GM10248 (cell line): ENCODE measurements at regions not wholly inside any gene's neighbourhood (a gene's known extent, or its start where the extent isn't known, plus 50 kb on each side); places are given as distances from the start of the nearest gene placed in this dataset.

Experiments
- CTCF ChIA-PET: fragments of 300-600 bp; sonication (Branson Sonifier 250); formaldehyde crosslinking; extraction: SDS; loops from one replicate; lab custom pipeline; 2021; ENCODE audit warnings: antibody characterized with exemption; lab: Yijun Ruan, JAX
- POLR2A ChIA-PET: fragments of 350-650 bp; sonication (Branson Sonifier 250); formaldehyde crosslinking; extraction: SDS; loops from one replicate; lab custom pipeline; 2020; ENCODE audit warnings: antibody characterized with exemption; lab: Yijun Ruan, JAX
- DNase-seq: peaks from one replicate; pipeline ENCODE4 v3.0.0; 2012; ENCODE audit errors: extremely low spot score
- TF ChIP-seq, protein P1 (sequence below): IDR thresholded peaks from 2 replicates; pipeline ENCODE4 v1.5.1; 2012; ENCODE audit warnings: mild to moderate bottlenecking, low read depth; ENCODE audit errors: extremely low read depth, missing control alignments, control extremely low read depth

DNA sequence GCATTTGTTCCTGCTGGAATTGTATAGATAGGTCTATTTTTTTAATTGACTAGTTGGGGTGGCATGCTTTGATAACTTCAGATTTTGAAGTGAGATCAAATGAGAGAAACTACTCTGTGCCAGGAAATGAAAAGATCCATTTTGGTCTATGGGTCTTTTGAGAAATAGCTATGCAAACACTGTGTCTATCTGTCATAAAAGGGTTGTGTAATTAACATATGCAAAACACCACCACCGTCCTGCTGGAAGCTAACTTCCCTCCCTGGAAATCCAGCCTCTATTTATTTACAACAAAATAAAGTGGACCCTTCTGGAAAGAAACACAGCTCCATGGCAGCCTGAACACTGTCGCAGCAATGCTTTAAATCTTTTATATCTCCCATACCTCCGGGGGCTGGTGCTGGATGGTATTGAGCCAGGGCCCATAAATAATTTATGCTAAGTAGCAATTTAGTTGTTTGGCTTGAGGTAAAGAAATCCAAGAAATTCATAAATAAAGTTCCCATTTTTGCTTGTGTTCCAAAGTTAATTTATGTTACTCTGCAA lies 244.2 kb upstream of the POU3F2 start:
- ChIA-PET POLR2A (no interaction called here), CTCF (interaction anchor here (0.8 to 1.8 kb wide), 5 partner anchors 8 to 20 kb away, joined by 3 to 5 read pairs (median 4); no protein-coding TSS in a partner anchor)
- no peak for DNase-seq
- TF ChIP-seq, protein P1, sequence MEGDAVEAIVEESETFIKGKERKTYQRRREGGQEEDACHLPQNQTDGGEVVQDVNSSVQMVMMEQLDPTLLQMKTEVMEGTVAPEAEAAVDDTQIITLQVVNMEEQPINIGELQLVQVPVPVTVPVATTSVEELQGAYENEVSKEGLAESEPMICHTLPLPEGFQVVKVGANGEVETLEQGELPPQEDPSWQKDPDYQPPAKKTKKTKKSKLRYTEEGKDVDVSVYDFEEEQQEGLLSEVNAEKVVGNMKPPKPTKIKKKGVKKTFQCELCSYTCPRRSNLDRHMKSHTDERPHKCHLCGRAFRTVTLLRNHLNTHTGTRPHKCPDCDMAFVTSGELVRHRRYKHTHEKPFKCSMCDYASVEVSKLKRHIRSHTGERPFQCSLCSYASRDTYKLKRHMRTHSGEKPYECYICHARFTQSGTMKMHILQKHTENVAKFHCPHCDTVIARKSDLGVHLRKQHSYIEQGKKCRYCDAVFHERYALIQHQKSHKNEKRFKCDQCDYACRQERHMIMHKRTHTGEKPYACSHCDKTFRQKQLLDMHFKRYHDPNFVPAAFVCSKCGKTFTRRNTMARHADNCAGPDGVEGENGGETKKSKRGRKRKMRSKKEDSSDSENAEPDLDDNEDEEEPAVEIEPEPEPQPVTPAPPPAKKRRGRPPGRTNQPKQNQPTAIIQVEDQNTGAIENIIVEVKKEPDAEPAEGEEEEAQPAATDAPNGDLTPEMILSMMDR: no peak

DNA sequence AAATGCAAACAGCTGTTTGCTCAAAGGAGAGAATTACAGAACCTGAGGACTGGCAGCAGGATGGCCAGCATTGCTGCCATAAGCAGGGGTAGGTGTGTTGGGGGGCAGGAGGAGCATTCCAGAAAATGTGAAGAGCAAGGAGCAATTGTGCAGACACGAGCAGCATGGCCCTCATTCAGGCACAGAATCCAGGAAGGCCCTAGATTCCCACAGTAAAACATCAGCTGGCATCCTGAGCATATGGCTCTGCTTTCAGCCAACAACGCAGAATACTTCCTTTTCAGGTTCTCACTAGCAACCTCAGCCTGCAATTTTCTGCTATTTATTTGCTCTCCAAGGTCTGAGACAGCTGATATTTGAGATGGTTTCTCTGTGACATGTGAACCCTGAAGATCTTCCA lies 243.4 kb upstream of the POU3F2 start:
- TF ChIP-seq, protein P1: no peak
- CTCF ChIA-PET: interaction anchor here (1.0 to 1.8 kb wide), 4 partner anchors 9 to 14 kb away, joined by 3 to 5 read pairs (median 4); no protein-coding TSS in a partner anchor
- POLR2A ChIA-PET: no interaction called here
- no peak for DNase-seq

DNA sequence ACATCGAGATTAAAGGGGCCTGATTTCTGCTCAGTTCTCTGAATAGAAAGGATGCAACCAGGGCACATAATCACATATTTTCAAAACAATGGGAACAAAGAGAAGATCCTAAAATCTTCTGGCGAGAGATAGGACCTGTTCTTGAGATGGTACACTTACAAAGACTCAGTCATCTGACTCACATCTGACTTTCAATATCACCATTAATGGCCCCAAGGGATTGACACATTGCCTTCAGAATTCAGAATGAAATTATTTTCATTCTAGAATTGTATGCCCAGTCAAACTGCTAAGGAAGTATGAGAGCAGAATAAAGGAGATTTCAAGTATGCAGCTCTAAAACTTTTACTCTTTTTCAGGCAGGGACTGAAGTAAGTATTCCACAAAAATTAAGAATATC lies 240.7 kb upstream of the POU3F2 start:
- no peak for DNase-seq
- CTCF ChIA-PET: no interaction called here
- POLR2A ChIA-PET: no interaction called here
- TF ChIP-seq, protein P1: no peak

DNA sequence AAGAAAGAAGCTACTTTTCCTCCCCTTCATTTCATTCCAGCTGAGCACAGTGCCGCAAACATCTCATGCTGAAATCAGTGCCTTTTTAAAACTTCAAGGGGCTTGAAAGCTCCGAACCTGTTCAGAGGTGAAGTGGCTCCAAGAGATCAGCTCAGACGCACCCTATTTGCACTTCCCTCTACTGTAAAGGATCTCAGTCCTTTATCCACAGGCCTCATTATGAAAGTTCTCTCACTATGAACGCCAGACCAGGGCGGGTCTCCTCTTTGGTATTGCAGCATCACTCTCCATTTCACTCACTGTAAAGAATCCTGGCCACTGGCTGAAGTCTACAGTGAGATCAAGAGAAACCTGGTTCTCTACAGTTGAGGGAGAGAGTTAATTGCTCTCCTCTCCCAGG lies 232.7 kb upstream of the POU3F2 start:
- TF ChIP-seq, protein P1: no peak
- CTCF ChIA-PET: interaction anchor here (0.8 to 1.8 kb wide), 3 partner anchors 8 to 14 kb away, joined by 3 to 4 read pairs (median 3); no protein-coding TSS in a partner anchor
- POLR2A ChIA-PET: no interaction called here
- DNase-seq: no peak

DNA sequence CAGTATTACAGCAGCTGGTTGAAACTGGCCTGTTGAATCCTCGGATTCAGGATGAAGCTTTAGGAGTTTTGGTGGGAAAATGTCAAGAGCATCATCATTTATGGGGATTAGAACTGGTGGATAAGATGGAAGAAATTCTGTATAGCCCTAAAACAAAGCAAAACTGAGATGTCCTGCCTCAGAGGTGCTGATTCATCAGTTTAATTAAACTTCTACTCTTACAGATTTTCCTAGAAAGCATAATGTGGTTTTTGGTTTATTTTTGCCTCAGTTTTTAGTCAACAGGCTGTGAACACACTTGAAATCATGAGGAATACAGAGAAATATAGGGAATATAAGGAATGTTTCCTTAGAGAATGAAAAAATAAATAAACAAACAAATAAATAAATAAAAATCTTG lies 228.7 kb upstream of the POU3F2 start:
- POLR2A ChIA-PET: no interaction called here
- TF ChIP-seq, protein P1: no peak
- CTCF ChIA-PET: interaction anchor here (0.8 kb wide), 1 partner anchor 23 kb away, joined by 3 read pairs; no protein-coding TSS in a partner anchor

DNA sequence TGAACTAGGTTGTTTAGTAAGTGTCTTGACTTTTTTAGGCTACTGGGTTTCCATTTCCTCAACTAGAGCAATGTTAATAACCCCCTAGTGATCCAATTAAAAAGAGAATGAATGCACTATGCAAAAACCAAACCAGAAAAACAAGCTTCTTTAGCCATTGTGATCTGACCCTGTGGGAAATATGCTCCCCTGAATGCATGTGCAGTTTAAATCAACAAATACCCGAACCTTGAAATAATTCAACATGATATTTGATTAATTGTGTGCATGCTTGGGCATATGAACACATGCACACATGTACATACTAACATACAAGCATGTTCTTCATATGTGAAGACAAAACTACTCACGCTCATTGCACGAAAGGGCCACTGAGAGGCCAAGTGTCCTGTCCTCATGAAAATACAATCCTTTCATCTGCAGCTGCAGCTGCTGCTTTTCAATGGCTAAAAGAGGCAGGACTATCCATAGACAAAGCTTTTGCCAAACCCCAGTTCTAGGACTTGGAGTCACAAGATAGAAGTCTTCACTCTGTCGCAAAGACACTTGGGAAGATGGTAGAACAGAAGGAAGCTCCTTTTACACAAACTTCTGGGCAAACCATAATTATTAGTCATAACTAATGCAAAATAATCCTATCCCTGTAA lies 207.1 kb upstream of the POU3F2 start:
- no peak for DNase-seq
- ChIA-PET POLR2A (no interaction called here), CTCF (interaction anchor here (0.8 to 1.2 kb wide), 2 partner anchors 16 to 56 kb away, joined by 3 read pairs; no protein-coding TSS in a partner anchor)
- TF ChIP-seq, protein P1: no peak

More for the DNA sequence above, 228.7 kb upstream of the POU3F2 start:
- no peak for DNase-seq
